ENCODE measurements at regions not wholly inside any gene's neighbourhood (a gene's known extent, or its start where the extent isn't known, plus 50 kb on each side); places are given as distances from the start of the nearest gene placed in this dataset.

DNA sequence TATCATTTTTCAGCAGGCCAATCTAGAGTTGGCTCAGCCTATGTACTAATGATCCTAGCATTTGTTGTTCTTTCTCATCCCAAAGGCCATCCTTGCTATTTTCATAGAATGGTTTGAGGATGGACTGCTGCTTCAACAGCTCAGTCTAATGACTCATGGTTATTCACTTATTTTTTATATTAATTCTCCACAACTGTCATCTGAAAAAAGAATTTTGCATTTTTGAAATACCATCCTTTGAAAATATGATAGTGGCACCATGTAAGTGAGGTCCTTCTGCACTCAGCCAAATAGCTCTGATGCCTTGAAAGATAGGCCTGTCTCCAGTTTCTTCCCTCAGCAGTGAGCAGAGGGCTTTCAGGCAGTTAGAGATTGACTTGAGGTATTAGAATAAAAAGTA is 377.5 kb downstream of the LMO4 start:
- DNase-seq = no peak
- Mint-ChIP-seq H3K36me3 (peaks cover 0 to 4% (median 4%) of the 10 kb centered on the region in 3 donors), H3K9me3 (peaks cover 3 to 9% (median 7%) of the 10 kb centered on the region in 6 donors), H3K27me3 (ENCODE audit: low read depth in 3 of 3) (peaks cover 0 to 2% (median 1%) of the 10 kb centered on the region in 3 donors), H3K4me3 (no peak overlapping the region), H3K27ac (no peak overlapping the region), H3K4me1 (no peaks in the 10 kb centered on the region)

DNA sequence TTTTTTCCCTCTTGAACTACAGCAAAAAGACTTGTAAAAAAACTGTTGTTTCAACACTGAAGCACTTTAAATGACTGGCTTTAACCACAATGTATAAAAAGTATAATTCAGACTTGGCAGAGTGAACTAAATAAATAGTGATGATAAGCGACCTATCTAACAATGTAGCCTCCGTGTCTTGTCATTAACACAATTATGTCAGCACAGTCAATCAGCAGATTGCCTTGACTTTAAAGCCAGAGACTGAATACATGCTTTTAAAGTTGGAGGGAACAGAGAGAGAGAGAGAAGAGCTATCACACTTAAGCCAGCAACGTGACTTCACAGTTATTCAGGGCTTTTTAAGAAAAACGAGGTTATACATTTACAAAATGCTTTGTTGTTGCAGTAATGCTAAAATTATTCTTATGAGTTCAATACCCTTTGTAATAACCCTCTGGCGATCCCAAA is 378.1 kb downstream of the LMO4 start:
- peaks cover 0 to 3% (median 2%) of the 10 kb centered on the region in 3 donors for H3K36me3 Mint-ChIP-seq
- H3K27me3 Mint-ChIP-seq (ENCODE audit: low read depth in 3 of 3) = peaks cover 0 to 4% (median 3%) of the 10 kb centered on the region in 3 donors
- H3K9me3 Mint-ChIP-seq = peaks cover 2 to 7% (median 6%) of the 10 kb centered on the region in 6 donors
- DNase-seq = no peak
- no peak overlapping the region for H3K4me3 Mint-ChIP-seq
- H3K4me1 Mint-ChIP-seq = no peaks in the 10 kb centered on the region
- H3K27ac Mint-ChIP-seq = no peak overlapping the region

- no peaks in the 10 kb centered on the region for H3K36me3 Mint-ChIP-seq
- peaks cover 0 to 4% (median 2%) of the 10 kb centered on the region in 6 donors for H3K9me3 Mint-ChIP-seq
- H3K27me3 Mint-ChIP-seq (ENCODE audit: low read depth in 3 of 3) = peaks cover 0 to 4% (median 3%) of the 10 kb centered on the region in 3 donors
- no peaks in the 10 kb centered on the region for H3K4me1 Mint-ChIP-seq
- no peak overlapping the region for H3K4me3 Mint-ChIP-seq
- no peak for DNase-seq
- no peak overlapping the region for H3K27ac Mint-ChIP-seq
Observed at GRCh38 chr1:87707411-87707810, 378.7 kb downstream of the LMO4 start.

- H3K36me3 Mint-ChIP-seq = no peaks in the 10 kb centered on the region
- peaks cover 1 to 4% (median 2%) of the 10 kb centered on the region in 3 donors for H3K27me3 Mint-ChIP-seq (ENCODE audit: low read depth in 3 of 3)
- H3K27ac Mint-ChIP-seq = no peak overlapping the region
- DNase-seq = no peak
- H3K4me1 Mint-ChIP-seq = no peaks in the 10 kb centered on the region
- no peaks in the 10 kb centered on the region for H3K9me3 Mint-ChIP-seq
- no peak overlapping the region for H3K4me3 Mint-ChIP-seq
Observed at GRCh38 chr1:87712261-87713010, 383.8 kb downstream of the LMO4 start.

DNA sequence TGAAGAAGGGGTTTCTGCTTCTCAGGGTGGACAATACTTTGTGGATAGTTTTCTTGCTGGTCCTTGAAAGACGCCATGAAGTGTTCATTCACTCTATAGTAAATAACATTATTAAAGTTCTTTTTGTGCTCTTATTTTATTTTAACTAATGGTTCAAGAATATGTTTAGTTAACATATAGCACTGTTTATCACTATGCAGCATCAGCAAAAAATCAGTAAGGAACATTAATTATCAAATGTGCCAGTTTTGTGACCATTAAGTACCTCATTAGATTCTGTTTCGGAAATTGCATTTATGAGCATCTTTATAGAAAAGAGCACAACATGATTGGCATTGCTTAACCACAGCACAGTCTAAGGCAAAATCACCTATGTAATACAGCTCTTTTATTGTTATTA is 385.6 kb downstream of the LMO4 start:
- Mint-ChIP-seq H3K4me1 (no peaks in the 10 kb centered on the region), H3K36me3 (no peaks in the 10 kb centered on the region), H3K4me3 (no peak overlapping the region), H3K9me3 (no peaks in the 10 kb centered on the region), H3K27me3 (ENCODE audit: low read depth in 3 of 3) (peaks cover 1 to 2% (median 2%) of the 10 kb centered on the region in 3 donors), H3K27ac (no peak overlapping the region)
- no peak for DNase-seq

DNA sequence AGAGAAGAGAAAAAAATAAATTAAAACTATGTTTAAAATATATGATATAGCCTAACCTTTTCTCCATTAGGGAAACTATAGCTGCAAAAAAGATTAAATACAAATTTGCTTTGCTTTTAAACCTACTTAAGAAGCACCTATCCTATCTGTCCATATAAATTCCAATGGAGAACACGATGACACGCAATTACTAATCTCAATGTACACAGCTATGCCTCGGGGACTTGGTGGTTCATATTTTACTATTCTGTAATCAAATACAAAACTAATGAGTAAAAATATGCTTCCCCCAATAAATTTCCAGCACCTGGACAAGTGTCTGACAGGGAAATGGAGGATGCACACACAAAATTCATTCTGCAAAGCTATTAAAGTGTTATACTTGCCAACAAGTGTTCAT is 386.4 kb downstream of the LMO4 start:
- no peaks in the 10 kb centered on the region for H3K4me1 Mint-ChIP-seq
- no peaks in the 10 kb centered on the region for H3K9me3 Mint-ChIP-seq
- DNase-seq = no peak
- H3K27me3 Mint-ChIP-seq (ENCODE audit: low read depth in 3 of 3) = peaks cover 1 to 4% (median 2%) of the 10 kb centered on the region in 3 donors
- H3K36me3 Mint-ChIP-seq = no peaks in the 10 kb centered on the region
- H3K27ac Mint-ChIP-seq = no peak overlapping the region
- H3K4me3 Mint-ChIP-seq = no peak overlapping the region

GRCh38 chr1:87715471-87715870 is 386.8 kb downstream of the LMO4 start:
- H3K4me3 Mint-ChIP-seq = no peak overlapping the region
- no peaks in the 10 kb centered on the region for H3K4me1 Mint-ChIP-seq
- H3K36me3 Mint-ChIP-seq = no peaks in the 10 kb centered on the region
- H3K9me3 Mint-ChIP-seq = no peaks in the 10 kb centered on the region
- DNase-seq = no peak
- H3K27ac Mint-ChIP-seq = no peak overlapping the region
- H3K27me3 Mint-ChIP-seq (ENCODE audit: low read depth in 3 of 3) = peaks cover 1 to 4% (median 2%) of the 10 kb centered on the region in 3 donors

DNA sequence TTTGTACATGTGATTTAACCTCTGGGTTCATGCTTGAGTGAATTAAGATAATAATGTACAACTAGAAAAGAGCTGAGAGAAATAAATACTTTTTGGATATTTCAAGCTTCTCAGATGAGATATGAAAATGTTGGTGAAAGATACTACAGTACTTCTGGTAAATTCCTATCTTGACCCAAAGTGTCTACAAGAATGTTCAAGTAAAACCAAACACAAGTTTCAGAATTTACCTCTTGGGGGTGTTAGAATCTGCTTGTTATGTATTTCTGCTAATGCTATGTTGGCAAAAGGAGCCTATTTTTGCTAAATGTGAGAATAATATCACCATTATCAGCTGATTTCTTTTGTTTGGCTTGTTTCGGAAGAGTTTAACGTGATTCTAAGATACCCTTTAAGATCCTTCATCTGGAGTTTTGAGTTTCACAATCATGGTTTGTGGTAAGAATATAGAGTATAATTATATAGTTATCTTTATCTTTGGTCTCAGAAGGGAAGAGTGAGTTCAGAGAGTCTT is 388.5 kb downstream of the LMO4 start:
- Mint-ChIP-seq H3K36me3 (no peaks in the 10 kb centered on the region), H3K4me1 (no peaks in the 10 kb centered on the region), H3K4me3 (no peak overlapping the region), H3K27ac (no peak overlapping the region), H3K9me3 (no peaks in the 10 kb centered on the region), H3K27me3 (ENCODE audit: low read depth in 3 of 3) (peaks cover 0 to 4% (median 0%) of the 10 kb centered on the region in 3 donors)
- no peak for DNase-seq

GRCh38 chr1:87718241-87718950 is 389.7 kb downstream of the LMO4 start:
- no peak for DNase-seq
- Mint-ChIP-seq H3K4me3 (no peak overlapping the region), H3K9me3 (no peaks in the 10 kb centered on the region), H3K27me3 (ENCODE audit: low read depth in 3 of 3) (peaks cover 0 to 4% (median 0%) of the 10 kb centered on the region in 3 donors), H3K4me1 (no peaks in the 10 kb centered on the region), H3K36me3 (no peaks in the 10 kb centered on the region), H3K27ac (no peak overlapping the region)

DNA sequence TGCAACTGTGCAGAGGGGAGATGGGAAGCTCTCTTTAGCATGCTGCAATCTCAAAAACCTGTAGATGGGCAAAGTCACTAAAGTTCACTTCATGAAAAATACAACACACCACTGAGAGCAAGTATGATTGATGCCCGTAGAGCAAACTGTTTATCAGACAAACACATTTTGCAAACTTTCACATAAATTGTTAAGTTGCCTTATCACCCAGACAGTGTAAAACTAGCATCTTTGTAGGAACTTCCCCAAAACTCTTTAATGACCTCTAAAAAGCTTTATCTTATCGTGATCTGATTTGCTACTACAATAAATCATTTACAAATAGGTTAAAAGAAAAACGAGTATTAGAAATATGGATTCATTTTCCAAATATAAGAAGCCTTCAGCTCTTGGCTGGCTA is 391.0 kb downstream of the LMO4 start:
- H3K4me1 Mint-ChIP-seq = no peaks in the 10 kb centered on the region
- H3K36me3 Mint-ChIP-seq = no peaks in the 10 kb centered on the region
- peaks cover 0 to 2% (median 2%) of the 10 kb centered on the region in 3 donors for H3K27me3 Mint-ChIP-seq (ENCODE audit: low read depth in 3 of 3)

GRCh38 chr1:87720561-87720960 is 391.9 kb downstream of the LMO4 start:
- H3K36me3 Mint-ChIP-seq = no peaks in the 10 kb centered on the region
- H3K9me3 Mint-ChIP-seq = peaks cover 0 to 3% (median 0%) of the 10 kb centered on the region in 6 donors
- peaks cover 0 to 4% (median 2%) of the 10 kb centered on the region in 3 donors for H3K27me3 Mint-ChIP-seq (ENCODE audit: low read depth in 3 of 3)
- H3K4me1 Mint-ChIP-seq = no peaks in the 10 kb centered on the region
- no peak for DNase-seq
- no peak overlapping the region for H3K4me3 Mint-ChIP-seq
- H3K27ac Mint-ChIP-seq = no peak overlapping the region

More for the DNA sequence above, 391.0 kb downstream of the LMO4 start:
- H3K9me3 Mint-ChIP-seq = no peaks in the 10 kb centered on the region
- DNase-seq = no peak
- no peak overlapping the region for H3K27ac Mint-ChIP-seq
- H3K4me3 Mint-ChIP-seq = no peak overlapping the region

- Mint-ChIP-seq H3K4me1 (no peaks in the 10 kb centered on the region), H3K27me3 (ENCODE audit: low read depth in 3 of 3) (peaks cover 0 to 4% (median 2%) of the 10 kb centered on the region in 3 donors), H3K9me3 (peaks cover 0 to 3% (median 0%) of the 10 kb centered on the region in 6 donors), H3K27ac (no peak overlapping the region), H3K4me3 (no peak overlapping the region), H3K36me3 (no peaks in the 10 kb centered on the region)
- no peak for DNase-seq
Observed at GRCh38 chr1:87723193-87723592, 394.5 kb downstream of the LMO4 start.

DNA sequence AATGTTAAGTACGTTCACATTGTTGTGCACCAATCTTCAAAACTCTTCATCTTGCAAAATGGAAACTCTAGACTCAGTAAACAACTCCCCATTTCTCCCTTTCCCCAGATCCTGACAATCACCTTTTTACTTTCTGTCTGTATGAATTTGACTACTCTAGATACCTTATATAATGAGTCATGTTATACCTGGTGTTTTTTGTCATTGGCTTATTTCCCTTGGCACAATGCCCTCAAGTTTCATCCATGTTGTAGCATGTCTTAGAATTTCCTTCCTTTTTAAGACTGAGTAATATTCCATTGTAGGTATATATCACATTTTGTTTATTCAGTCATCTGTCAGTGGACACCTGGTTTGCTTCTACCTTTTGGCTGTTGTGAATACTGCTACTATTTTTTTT is 399.5 kb downstream of the LMO4 start:
- Mint-ChIP-seq H3K27me3 (ENCODE audit: low read depth in 3 of 3) (peaks cover 0 to 4% (median 0%) of the 10 kb centered on the region in 3 donors), H3K27ac (no peak overlapping the region), H3K9me3 (peaks cover 0 to 3% (median 0%) of the 10 kb centered on the region in 6 donors), H3K4me1 (no peaks in the 10 kb centered on the region), H3K4me3 (no peak overlapping the region), H3K36me3 (no peaks in the 10 kb centered on the region)
- no peak for DNase-seq

Data from immature natural killer cell (primary cell).